ENCODE measurements at regions not wholly inside any gene's neighbourhood (a gene's known extent, or its start where the extent isn't known, plus 50 kb on each side); places are given as distances from the start of the nearest gene placed in this dataset.
A peak's percentile ranks its signal among the peaks of the same experiment; 100 is the strongest.

GRCh38 chr6:133701633-133702331, 187.1 kb upstream of the TCF21 start:
- no peak for DNase-seq (ENCODE audit: low read depth)
- H3K36me3 ChIP-seq (ENCODE audit: control insufficient read depth, insufficient read depth, low read length) = no peaks in the 10 kb centered on the region
- ChIA-PET CTCF (no interaction called here), POLR2A (no interaction called here)
- TF ChIP-seq, protein P1, sequence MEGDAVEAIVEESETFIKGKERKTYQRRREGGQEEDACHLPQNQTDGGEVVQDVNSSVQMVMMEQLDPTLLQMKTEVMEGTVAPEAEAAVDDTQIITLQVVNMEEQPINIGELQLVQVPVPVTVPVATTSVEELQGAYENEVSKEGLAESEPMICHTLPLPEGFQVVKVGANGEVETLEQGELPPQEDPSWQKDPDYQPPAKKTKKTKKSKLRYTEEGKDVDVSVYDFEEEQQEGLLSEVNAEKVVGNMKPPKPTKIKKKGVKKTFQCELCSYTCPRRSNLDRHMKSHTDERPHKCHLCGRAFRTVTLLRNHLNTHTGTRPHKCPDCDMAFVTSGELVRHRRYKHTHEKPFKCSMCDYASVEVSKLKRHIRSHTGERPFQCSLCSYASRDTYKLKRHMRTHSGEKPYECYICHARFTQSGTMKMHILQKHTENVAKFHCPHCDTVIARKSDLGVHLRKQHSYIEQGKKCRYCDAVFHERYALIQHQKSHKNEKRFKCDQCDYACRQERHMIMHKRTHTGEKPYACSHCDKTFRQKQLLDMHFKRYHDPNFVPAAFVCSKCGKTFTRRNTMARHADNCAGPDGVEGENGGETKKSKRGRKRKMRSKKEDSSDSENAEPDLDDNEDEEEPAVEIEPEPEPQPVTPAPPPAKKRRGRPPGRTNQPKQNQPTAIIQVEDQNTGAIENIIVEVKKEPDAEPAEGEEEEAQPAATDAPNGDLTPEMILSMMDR (IDR thresholded peaks at IDR 0.05; ENCODE audit: insufficient read depth, low read depth, low read length) = no peak
- no peak overlapping the region for H3K4me3 ChIP-seq (ENCODE audit: low read depth, low read length)
- H3K27me3 ChIP-seq (ENCODE audit: control insufficient read depth, insufficient read depth, low read length) = no peaks in the 10 kb centered on the region

DNA sequence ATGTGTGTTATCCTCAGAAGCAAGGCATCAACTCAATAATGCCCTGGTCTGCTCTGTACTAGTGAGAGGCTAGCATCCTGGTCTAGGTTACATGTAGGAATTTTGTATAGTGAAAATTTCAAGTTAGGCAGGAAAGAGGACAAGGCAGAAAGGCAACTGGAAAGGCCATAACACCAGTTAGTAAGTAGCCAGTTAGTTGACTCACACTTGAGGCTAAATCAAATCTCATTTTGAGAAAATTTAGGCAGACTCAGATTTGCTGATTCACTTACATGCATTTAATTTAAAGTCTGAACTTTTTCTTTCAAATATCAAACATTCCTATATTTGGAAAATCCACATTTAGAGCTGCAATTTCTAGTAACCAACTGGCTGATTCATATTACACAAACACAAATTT, 184.5 kb upstream of the TCF21 start:
- CTCF ChIA-PET = interaction anchor here (1.8 kb wide), 1 partner anchor 212 kb away, joined by 6 read pairs; no protein-coding TSS in a partner anchor
- POLR2A ChIA-PET = interaction anchor here (0.6 kb wide), 1 partner anchor 110 kb away, joined by 4 read pairs; no protein-coding TSS in a partner anchor
- Histone ChIP-seq H3K27me3 (ENCODE audit: control insufficient read depth, insufficient read depth, low read length) (no peaks in the 10 kb centered on the region), H3K4me3 (ENCODE audit: low read depth, low read length) (no peak overlapping the region), H3K36me3 (ENCODE audit: control insufficient read depth, insufficient read depth, low read length) (no peaks in the 10 kb centered on the region)
- TF ChIP-seq, protein P1 (IDR thresholded peaks at IDR 0.05; ENCODE audit: insufficient read depth, low read depth, low read length) = no peak
- no peak for DNase-seq (ENCODE audit: low read depth)

- TF ChIP-seq, protein P1 (IDR thresholded peaks at IDR 0.05; ENCODE audit: insufficient read depth, low read depth, low read length) = no peak
- Histone ChIP-seq H3K36me3 (ENCODE audit: control insufficient read depth, insufficient read depth, low read length) (no peaks in the 10 kb centered on the region), H3K27me3 (ENCODE audit: control insufficient read depth, insufficient read depth, low read length) (no peaks in the 10 kb centered on the region), H3K4me3 (ENCODE audit: low read depth, low read length) (no peak overlapping the region)
- POLR2A ChIA-PET = interaction anchor here (0.6 kb wide), 1 partner anchor 110 kb away, joined by 4 read pairs; no protein-coding TSS in a partner anchor
- CTCF ChIA-PET = interaction anchor here (0.6 to 1.8 kb wide), 2 partner anchors 60 to 212 kb away, joined by 3 to 6 read pairs; no protein-coding TSS in a partner anchor
- peak; percentile 79 for DNase-seq (ENCODE audit: low read depth)
These were observed 183.8 kb upstream of the TCF21 start for GRCh38 chr6:133705066-133705465.

DNA sequence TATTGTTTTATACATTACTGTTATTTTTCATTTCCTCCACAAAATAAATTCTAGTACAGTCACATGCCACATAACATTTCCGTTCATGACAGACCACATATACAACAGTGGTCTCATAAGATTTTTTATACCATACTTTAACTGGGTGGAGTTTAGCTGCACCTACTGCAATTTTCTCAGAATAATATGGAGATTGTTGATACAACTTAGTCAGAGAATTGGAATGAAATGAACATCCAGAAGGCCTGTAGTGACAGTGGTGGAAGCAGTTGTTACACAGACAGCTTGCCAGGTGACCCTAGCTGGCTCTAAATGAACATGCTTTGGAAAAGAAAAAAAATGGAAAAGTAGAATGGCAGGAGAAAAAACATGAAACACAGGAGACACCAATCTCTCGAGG, 183.2 kb upstream of the TCF21 start:
- TF ChIP-seq, protein P1 (IDR thresholded peaks at IDR 0.05; ENCODE audit: insufficient read depth, low read depth, low read length) = no peak
- Histone ChIP-seq H3K36me3 (ENCODE audit: control insufficient read depth, insufficient read depth, low read length) (no peaks in the 10 kb centered on the region), H3K27me3 (ENCODE audit: control insufficient read depth, insufficient read depth, low read length) (no peaks in the 10 kb centered on the region), H3K4me3 (ENCODE audit: low read depth, low read length) (no peak overlapping the region)
- POLR2A ChIA-PET = no interaction called here
- DNase-seq (ENCODE audit: low read depth) = no peak
- CTCF ChIA-PET = interaction anchor here (0.6 to 1.8 kb wide), 2 partner anchors 61 to 136 kb away, joined by 3 to 4 read pairs; no protein-coding TSS in a partner anchor

GRCh38 chr6:133707456-133707855, 181.5 kb upstream of the TCF21 start:
- Histone ChIP-seq H3K4me3 (ENCODE audit: low read depth, low read length) (no peak overlapping the region), H3K27me3 (ENCODE audit: control insufficient read depth, insufficient read depth, low read length) (no peaks in the 10 kb centered on the region), H3K36me3 (ENCODE audit: control insufficient read depth, insufficient read depth, low read length) (no peaks in the 10 kb centered on the region)
- ChIA-PET CTCF (interaction anchor here (0.8 to 1.8 kb wide), 5 partner anchors 14 to 209 kb away, joined by 3 to 5 read pairs (median 4); no protein-coding TSS in a partner anchor), POLR2A (no interaction called here)
- peak; percentile 92 for DNase-seq (ENCODE audit: low read depth)
- TF ChIP-seq, protein P1 (IDR thresholded peaks at IDR 0.05; ENCODE audit: insufficient read depth, low read depth, low read length) = no peak

Measured in BJ (cell line).